Kidney tubule cell (primary cell): ENCODE measurements at regions not wholly inside any gene's neighbourhood (a gene's known extent, or its start where the extent isn't known, plus 50 kb on each side); places are given as distances from the start of the nearest gene placed in this dataset.
"Not testable (repeated sequence)": the region's sequence is repeated elsewhere in the genome, so short reads cannot be mapped to it uniquely, and the experiment has no call there.

Source experiments
- DNase-seq: peaks from one replicate; pipeline ENCODE4 v3.0.0-alpha.2; 2018; ENCODE audit warnings: low spot score

- DNase-seq, result peak; percentile 15
These were observed 115.2 kb upstream of the PLCL2 start for GRCh38 chr3:16769525-16769924.

GRCh38 chr3:16770021-16770420, 114.7 kb upstream of the PLCL2 start:
- peak; percentile 86 for DNase-seq

- no peak for DNase-seq
These were observed 114.0 kb upstream of the PLCL2 start for GRCh38 chr3:16770792-16771191.

- not testable (repeated sequence) for DNase-seq
These were observed 111.2 kb upstream of the PLCL2 start for GRCh38 chr3:16773594-16773993.

- DNase-seq, result not testable (repeated sequence)
These were observed 110.2 kb upstream of the PLCL2 start for GRCh38 chr3:16774536-16774935.

- no peak for DNase-seq
These were observed 99.8 kb upstream of the PLCL2 start for GRCh38 chr3:16784973-16785372.

- DNase-seq, result no peak
These were observed 99.3 kb upstream of the PLCL2 start for GRCh38 chr3:16785465-16785864.

GRCh38 chr3:16788440-16789056, 96.2 kb upstream of the PLCL2 start:
- peak; percentile 45 for DNase-seq

GRCh38 chr3:16789344-16790120, 95.2 kb upstream of the PLCL2 start:
- DNase-seq, result no peak

- DNase-seq, result no peak
These were observed 94.0 kb upstream of the PLCL2 start for GRCh38 chr3:16790432-16791400.

- no peak for DNase-seq
These were observed 91.4 kb upstream of the PLCL2 start for GRCh38 chr3:16793321-16793720.

- peak; percentile 32 for DNase-seq
These were observed 90.5 kb upstream of the PLCL2 start for GRCh38 chr3:16794257-16794656.

- no peak for DNase-seq
These were observed 89.2 kb upstream of the PLCL2 start for GRCh38 chr3:16795581-16795980.

GRCh38 chr3:16797831-16798230, 86.9 kb upstream of the PLCL2 start:
- no peak for DNase-seq

GRCh38 chr3:16798738-16799137, 86.0 kb upstream of the PLCL2 start:
- no peak for DNase-seq

- DNase-seq, result no peak
These were observed 84.4 kb upstream of the PLCL2 start for GRCh38 chr3:16800361-16800760.

GRCh38 chr3:16801223-16801622, 83.5 kb upstream of the PLCL2 start:
- no peak for DNase-seq

- DNase-seq, result no peak
These were observed 83.1 kb upstream of the PLCL2 start for GRCh38 chr3:16801698-16802097.

- DNase-seq, result no peak
These were observed 82.4 kb upstream of the PLCL2 start for GRCh38 chr3:16802389-16802788.

GRCh38 chr3:16803019-16803418, 81.7 kb upstream of the PLCL2 start:
- no peak for DNase-seq

- no peak for DNase-seq
These were observed 77.4 kb upstream of the PLCL2 start for GRCh38 chr3:16807391-16807790.

GRCh38 chr3:16808393-16809107, 76.2 kb upstream of the PLCL2 start:
- no peak for DNase-seq
